ENCODE measurements at regions not wholly inside any gene's neighbourhood (a gene's known extent, or its start where the extent isn't known, plus 50 kb on each side); places are given as distances from the start of the nearest gene placed in this dataset.

DNA sequence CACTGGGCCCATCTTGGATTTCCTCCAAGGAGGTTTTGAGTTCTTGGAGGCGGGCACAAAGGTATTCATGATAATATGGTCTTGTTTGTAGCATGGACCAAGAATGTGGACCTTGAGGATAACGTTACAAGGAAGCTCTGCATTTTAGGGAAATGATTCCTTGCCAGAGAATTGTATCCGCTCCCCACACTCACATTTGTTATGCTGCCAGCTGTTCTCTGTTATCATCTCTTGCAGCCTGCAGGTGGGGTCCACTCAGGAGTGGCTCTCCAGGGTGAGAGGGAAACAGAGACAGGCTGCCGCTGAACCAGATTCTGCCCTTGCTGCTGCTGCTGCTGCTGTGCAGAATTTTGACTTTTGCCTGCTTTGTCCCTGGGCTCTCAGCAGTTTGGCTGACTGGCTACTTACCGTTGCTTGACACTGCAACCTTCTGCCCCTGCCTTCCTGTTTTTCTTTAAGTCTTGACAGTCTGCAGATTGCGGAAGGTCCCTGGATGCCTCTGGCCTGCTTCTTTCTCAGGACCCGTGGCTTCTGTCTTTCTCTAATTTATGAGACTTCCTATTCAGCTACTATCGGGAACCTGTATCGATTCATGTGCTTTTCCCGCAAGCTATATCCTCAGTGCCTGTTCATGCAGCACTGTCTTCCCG lies 122.3 kb upstream of the DOCK10 start:
- H3K36me3 ChIP-seq (ENCODE audit: control insufficient read depth in 1 of 2, insufficient read depth in 2 of 2, low read depth in 1 of 2, low read length in 2 of 2) = no peaks in the 10 kb centered on the region
- H4K91ac ChIP-seq (ENCODE audit: low read length) = no peak overlapping the region
- 52% methylated on average over 11 of the region's 11 CpGs for WGBS
- no peaks in the 10 kb centered on the region for H3K9me3 ChIP-seq (ENCODE audit: control insufficient read depth, low read length)
- H2AFZ ChIP-seq (ENCODE audit: low read depth, low read length) = peak overlapping the region; percentile 36
- DNase-seq = peak; percentile 13
- no peak overlapping the region for H3K4me2 ChIP-seq (ENCODE audit: low read length, poor library complexity, severe bottlenecking)
- no peak overlapping the region for H3K14ac ChIP-seq (ENCODE audit: low read length in 2 of 2)
- no peaks in the 10 kb centered on the region for H3K4me1 ChIP-seq (ENCODE audit: control insufficient read depth, insufficient read depth, low read depth, low read length)
- no peak overlapping the region for H2BK5ac ChIP-seq (ENCODE audit: low read depth, low read length, poor library complexity, severe bottlenecking)
- no peak overlapping the region for H2BK120ac ChIP-seq (ENCODE audit: low read depth, low read length)
- no peak overlapping the region for H3K4ac ChIP-seq (ENCODE audit: low read depth in 1 of 2, low read length in 2 of 2)
- H3K4me3 ChIP-seq (ENCODE audit: insufficient read depth in 1 of 2, low read depth in 1 of 2, low read length in 2 of 2) = peak overlapping the region in 1 of 2 experiments; percentile 55
- H2BK12ac ChIP-seq (ENCODE audit: low read length in 2 of 2) = no peak overlapping the region
- H4K8ac ChIP-seq (ENCODE audit: low read length) = no peak overlapping the region
- H3K9ac ChIP-seq (ENCODE audit: low read length) = no peak overlapping the region
- H2AK5ac ChIP-seq (ENCODE audit: low read length, severe bottlenecking) = no peak overlapping the region
- no peaks in the 10 kb centered on the region for H3K79me1 ChIP-seq (replicated peaks; ENCODE audit: low read length, poor library complexity, severe bottlenecking)
- H2BK15ac ChIP-seq (ENCODE audit: low read depth, poor library complexity, severe bottlenecking) = peak overlapping the region; percentile 46
- peaks cover 0 to 22% of the 10 kb centered on the region in 2 experiments for H3K27me3 ChIP-seq (ENCODE audit: control insufficient read depth in 1 of 2, insufficient read depth in 1 of 2, low read length in 2 of 2)
- H3K23ac ChIP-seq (ENCODE audit: low read length in 2 of 2) = no peak overlapping the region
- no peak overlapping the region for H3K27ac ChIP-seq (ENCODE audit: low read length, poor library complexity, severe bottlenecking)
- peak overlapping the region in 1 of 2 experiments; percentile 3 for H3K18ac ChIP-seq (ENCODE audit: low read depth in 1 of 2, low read length in 2 of 2)

DNA sequence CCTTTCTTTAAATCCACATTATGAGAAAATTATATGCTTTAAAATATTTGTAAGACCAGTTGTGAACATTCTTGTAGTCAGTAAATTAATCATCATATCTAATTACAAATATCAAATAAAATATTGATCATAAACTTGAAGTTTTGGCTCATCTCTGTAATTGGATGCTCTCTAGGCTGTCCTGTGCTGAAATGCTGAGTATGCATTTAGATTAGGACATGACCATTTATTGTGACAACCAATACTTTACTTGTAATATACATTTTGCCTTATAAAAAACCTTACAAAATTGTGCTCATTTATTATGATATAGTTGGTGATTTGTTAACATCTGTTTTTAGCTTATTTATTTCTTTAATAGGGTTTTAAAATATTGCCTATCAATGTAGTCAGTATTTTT lies 116.1 kb upstream of the DOCK10 start:
- Histone ChIP-seq H3K4me3 (ENCODE audit: insufficient read depth in 1 of 2, low read depth in 1 of 2, low read length in 2 of 2) (no peak overlapping the region), H3K4me2 (ENCODE audit: low read length, poor library complexity, severe bottlenecking) (no peak overlapping the region), H3K9ac (ENCODE audit: low read length) (no peak overlapping the region), H3K79me1 (replicated peaks; ENCODE audit: low read length, poor library complexity, severe bottlenecking) (no peaks in the 10 kb centered on the region), H4K8ac (ENCODE audit: low read length) (no peak overlapping the region), H2BK12ac (ENCODE audit: low read length in 2 of 2) (no peak overlapping the region), H2BK15ac (ENCODE audit: low read depth, poor library complexity, severe bottlenecking) (no peak overlapping the region), H3K4ac (ENCODE audit: low read depth in 1 of 2, low read length in 2 of 2) (no peak overlapping the region), H3K14ac (ENCODE audit: low read length in 2 of 2) (no peak overlapping the region), H3K27ac (ENCODE audit: low read length, poor library complexity, severe bottlenecking) (no peak overlapping the region), H3K27me3 (ENCODE audit: control insufficient read depth in 1 of 2, insufficient read depth in 1 of 2, low read length in 2 of 2) (no peaks in the 10 kb centered on the region), H3K36me3 (ENCODE audit: control insufficient read depth in 1 of 2, insufficient read depth in 2 of 2, low read depth in 1 of 2, low read length in 2 of 2) (no peaks in the 10 kb centered on the region), H3K9me3 (ENCODE audit: control insufficient read depth, low read length) (no peaks in the 10 kb centered on the region), H4K91ac (ENCODE audit: low read length) (no peak overlapping the region), H3K23ac (ENCODE audit: low read length in 2 of 2) (no peak overlapping the region), H2AFZ (ENCODE audit: low read depth, low read length) (no peak overlapping the region), H2AK5ac (ENCODE audit: low read length, severe bottlenecking) (no peak overlapping the region), H2BK120ac (ENCODE audit: low read depth, low read length) (no peak overlapping the region), H2BK5ac (ENCODE audit: low read depth, low read length, poor library complexity, severe bottlenecking) (no peak overlapping the region), H3K18ac (ENCODE audit: low read depth in 1 of 2, low read length in 2 of 2) (no peak overlapping the region), H3K4me1 (ENCODE audit: control insufficient read depth, insufficient read depth, low read depth, low read length) (no peaks in the 10 kb centered on the region)
- no peak for DNase-seq

DNA sequence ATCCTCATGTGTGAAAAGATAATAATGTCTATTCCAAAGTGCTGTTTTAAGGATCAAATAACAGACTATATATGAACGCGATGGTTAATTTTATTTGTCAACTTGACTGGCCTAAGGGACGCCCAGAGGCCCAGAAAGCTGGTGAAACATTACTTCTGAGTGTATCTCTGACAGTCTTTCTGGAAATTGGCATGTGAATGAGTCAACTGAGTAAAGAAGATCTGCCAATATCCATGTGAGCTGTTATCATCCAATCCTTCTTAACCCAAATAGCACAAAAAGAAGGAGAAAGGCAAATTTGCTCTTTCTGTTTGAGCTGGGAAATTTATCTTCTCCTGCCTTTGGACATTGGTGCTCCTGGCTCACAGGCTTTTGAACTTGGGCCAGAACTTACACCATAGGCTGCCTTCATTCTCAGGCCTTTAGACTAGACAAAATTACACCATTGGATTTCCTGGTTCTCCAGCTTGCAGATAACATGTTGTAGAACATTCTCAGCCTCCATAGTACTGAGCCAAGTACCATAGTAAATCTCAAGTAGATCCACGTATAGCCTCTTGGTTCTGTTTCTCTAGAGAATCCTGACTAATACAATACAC lies 114.7 kb upstream of the DOCK10 start:
- no peak overlapping the region for H3K18ac ChIP-seq (ENCODE audit: low read depth in 1 of 2, low read length in 2 of 2)
- no peak overlapping the region for H3K4ac ChIP-seq (ENCODE audit: low read depth in 1 of 2, low read length in 2 of 2)
- no peak overlapping the region for H3K9ac ChIP-seq (ENCODE audit: low read length)
- H3K4me2 ChIP-seq (ENCODE audit: low read length, poor library complexity, severe bottlenecking) = no peak overlapping the region
- H2BK12ac ChIP-seq (ENCODE audit: low read length in 2 of 2) = no peak overlapping the region
- H2BK5ac ChIP-seq (ENCODE audit: low read depth, low read length, poor library complexity, severe bottlenecking) = no peak overlapping the region
- no peaks in the 10 kb centered on the region for H3K36me3 ChIP-seq (ENCODE audit: control insufficient read depth in 1 of 2, insufficient read depth in 2 of 2, low read depth in 1 of 2, low read length in 2 of 2)
- H2BK15ac ChIP-seq (ENCODE audit: low read depth, poor library complexity, severe bottlenecking) = no peak overlapping the region
- no peaks in the 10 kb centered on the region for H3K79me1 ChIP-seq (replicated peaks; ENCODE audit: low read length, poor library complexity, severe bottlenecking)
- no peak overlapping the region for H3K23ac ChIP-seq (ENCODE audit: low read length in 2 of 2)
- no peak overlapping the region for H2BK120ac ChIP-seq (ENCODE audit: low read depth, low read length)
- no peak overlapping the region for H2AFZ ChIP-seq (ENCODE audit: low read depth, low read length)
- H3K4me3 ChIP-seq (ENCODE audit: insufficient read depth in 1 of 2, low read depth in 1 of 2, low read length in 2 of 2) = no peak overlapping the region
- H3K27me3 ChIP-seq (ENCODE audit: control insufficient read depth in 1 of 2, insufficient read depth in 1 of 2, low read length in 2 of 2) = no peaks in the 10 kb centered on the region
- H2AK5ac ChIP-seq (ENCODE audit: low read length, severe bottlenecking) = no peak overlapping the region
- H3K4me1 ChIP-seq (ENCODE audit: control insufficient read depth, insufficient read depth, low read depth, low read length) = no peaks in the 10 kb centered on the region
- no peak for DNase-seq
- H4K8ac ChIP-seq (ENCODE audit: low read length) = no peak overlapping the region
- no peak overlapping the region for H3K14ac ChIP-seq (ENCODE audit: low read length in 2 of 2)
- no peak overlapping the region for H4K91ac ChIP-seq (ENCODE audit: low read length)
- no peaks in the 10 kb centered on the region for H3K9me3 ChIP-seq (ENCODE audit: control insufficient read depth, low read length)
- 78% methylated on average over 3 of the region's 4 CpGs for WGBS
- H3K27ac ChIP-seq (ENCODE audit: low read length, poor library complexity, severe bottlenecking) = no peak overlapping the region

- Histone ChIP-seq H2BK15ac (ENCODE audit: low read depth, poor library complexity, severe bottlenecking) (no peak overlapping the region), H4K91ac (ENCODE audit: low read length) (no peak overlapping the region), H4K8ac (ENCODE audit: low read length) (no peak overlapping the region), H3K9me3 (ENCODE audit: control insufficient read depth, low read length) (no peaks in the 10 kb centered on the region), H3K4me3 (ENCODE audit: insufficient read depth in 1 of 2, low read depth in 1 of 2, low read length in 2 of 2) (no peak overlapping the region), H3K4ac (ENCODE audit: low read depth in 1 of 2, low read length in 2 of 2) (no peak overlapping the region), H3K9ac (ENCODE audit: low read length) (no peak overlapping the region), H2BK5ac (ENCODE audit: low read depth, low read length, poor library complexity, severe bottlenecking) (no peak overlapping the region), H2AK5ac (ENCODE audit: low read length, severe bottlenecking) (no peak overlapping the region), H2BK12ac (ENCODE audit: low read length in 2 of 2) (no peak overlapping the region), H3K18ac (ENCODE audit: low read depth in 1 of 2, low read length in 2 of 2) (no peak overlapping the region), H3K4me2 (ENCODE audit: low read length, poor library complexity, severe bottlenecking) (no peak overlapping the region), H3K79me1 (replicated peaks; ENCODE audit: low read length, poor library complexity, severe bottlenecking) (no peaks in the 10 kb centered on the region), H3K36me3 (ENCODE audit: control insufficient read depth in 1 of 2, insufficient read depth in 2 of 2, low read depth in 1 of 2, low read length in 2 of 2) (no peaks in the 10 kb centered on the region), H3K27me3 (ENCODE audit: control insufficient read depth in 1 of 2, insufficient read depth in 1 of 2, low read length in 2 of 2) (no peaks in the 10 kb centered on the region), H2AFZ (ENCODE audit: low read depth, low read length) (no peak overlapping the region), H3K14ac (ENCODE audit: low read length in 2 of 2) (no peak overlapping the region), H3K23ac (ENCODE audit: low read length in 2 of 2) (no peak overlapping the region), H3K4me1 (ENCODE audit: control insufficient read depth, insufficient read depth, low read depth, low read length) (no peaks in the 10 kb centered on the region), H2BK120ac (ENCODE audit: low read depth, low read length) (no peak overlapping the region), H3K27ac (ENCODE audit: low read length, poor library complexity, severe bottlenecking) (no peak overlapping the region)
- no peak for DNase-seq
These were observed 98.5 kb upstream of the DOCK10 start for GRCh38 chr2:225140723-225141122.

Measured in mesenchymal stem cell (in vitro differentiated cells and primary cell).